ENCODE measurements at regions not wholly inside any gene's neighbourhood (a gene's known extent, or its start where the extent isn't known, plus 50 kb on each side); places are given as distances from the start of the nearest gene placed in this dataset.

DNA sequence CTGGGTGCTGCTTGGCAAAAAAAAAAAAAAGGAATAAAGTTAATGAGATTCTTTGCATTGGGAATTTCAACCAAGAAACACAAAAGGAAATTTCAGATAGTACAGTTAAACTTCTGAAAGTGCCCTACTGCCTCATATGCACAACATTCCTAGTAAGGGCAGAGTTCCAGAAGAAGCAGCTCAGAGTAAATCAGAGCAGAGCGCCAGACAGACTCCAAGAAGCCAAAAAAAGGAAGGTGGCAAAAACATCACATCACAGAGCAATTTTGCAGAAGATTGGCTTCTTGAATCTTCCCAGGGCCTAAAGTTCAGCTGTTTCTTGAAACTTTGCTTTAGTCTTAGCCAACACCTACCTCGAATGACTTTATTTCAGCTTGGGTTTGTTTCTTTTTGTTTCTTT, 544.1 kb downstream of the XPNPEP1 start:
- Histone ChIP-seq H3K79me2 (ENCODE audit: control insufficient read depth, insufficient read depth, low read length) (no peaks in the 10 kb centered on the region), H3K27ac (ENCODE audit: low read length in 2 of 2) (no peak overlapping the region), H3K27me3 (replicated peaks in 1 of 4; ENCODE audit: control extremely low read depth in 1 of 4, control insufficient read depth in 3 of 4, insufficient read depth in 4 of 4, low read length in 3 of 4) (no peaks in the 10 kb centered on the region), H3K4me1 (ENCODE audit: control insufficient read depth in 2 of 2, insufficient read depth in 2 of 2, low read length in 2 of 2) (no peaks in the 10 kb centered on the region), H3K9me3 (ENCODE audit: control extremely low read depth in 1 of 3, control insufficient read depth in 2 of 3, insufficient read depth in 1 of 3, low read length in 2 of 3) (no peaks in the 10 kb centered on the region), H4K20me1 (ENCODE audit: control insufficient read depth, insufficient read depth, low read length, poor library complexity, severe bottlenecking) (no peaks in the 10 kb centered on the region), H3K4me2 (replicated peaks; ENCODE audit: low read depth, low read length, poor library complexity, severe bottlenecking) (no peak overlapping the region), H3K4me3 (ENCODE audit: control extremely low read depth in 1 of 5, extremely low read depth in 1 of 5, insufficient read depth in 1 of 5, low read depth in 2 of 5, low read length in 4 of 5) (no peak overlapping the region), H3K9ac (ENCODE audit: low read length) (no peak overlapping the region), H2AFZ (ENCODE audit: insufficient read depth, low read depth, low read length, poor library complexity, severe bottlenecking) (no peak overlapping the region), H3K36me3 (replicated peaks in 1 of 2; ENCODE audit: control extremely low read depth in 1 of 2, control insufficient read depth in 1 of 2, extremely low read depth in 1 of 2, insufficient read depth in 2 of 2, low read length in 1 of 2) (no peaks in the 10 kb centered on the region)
- WGBS (ENCODE audit: insufficient coverage) = 93% methylated on average over 2 of the region's 2 CpGs
- ATAC-seq (ENCODE audit: low read depth) (no peak), DNase-seq (no peak)
- Mint-ChIP-seq H3K27me3 (no peaks in the 10 kb centered on the region), H3K9me3 (ENCODE audit: insufficient read depth) (no peaks in the 10 kb centered on the region), H3K4me1 (no peaks in the 10 kb centered on the region), H3K27ac (no peak overlapping the region), H3K4me3 (no peak overlapping the region)
- TF ChIP-seq EZH2 (IDR thresholded peaks at IDR 0.05; ENCODE audit: borderline replicate concordance, insufficient read depth, low read depth, low read length, poor library complexity, severe bottlenecking) = no peak
- TF ChIP-seq, protein P1, sequence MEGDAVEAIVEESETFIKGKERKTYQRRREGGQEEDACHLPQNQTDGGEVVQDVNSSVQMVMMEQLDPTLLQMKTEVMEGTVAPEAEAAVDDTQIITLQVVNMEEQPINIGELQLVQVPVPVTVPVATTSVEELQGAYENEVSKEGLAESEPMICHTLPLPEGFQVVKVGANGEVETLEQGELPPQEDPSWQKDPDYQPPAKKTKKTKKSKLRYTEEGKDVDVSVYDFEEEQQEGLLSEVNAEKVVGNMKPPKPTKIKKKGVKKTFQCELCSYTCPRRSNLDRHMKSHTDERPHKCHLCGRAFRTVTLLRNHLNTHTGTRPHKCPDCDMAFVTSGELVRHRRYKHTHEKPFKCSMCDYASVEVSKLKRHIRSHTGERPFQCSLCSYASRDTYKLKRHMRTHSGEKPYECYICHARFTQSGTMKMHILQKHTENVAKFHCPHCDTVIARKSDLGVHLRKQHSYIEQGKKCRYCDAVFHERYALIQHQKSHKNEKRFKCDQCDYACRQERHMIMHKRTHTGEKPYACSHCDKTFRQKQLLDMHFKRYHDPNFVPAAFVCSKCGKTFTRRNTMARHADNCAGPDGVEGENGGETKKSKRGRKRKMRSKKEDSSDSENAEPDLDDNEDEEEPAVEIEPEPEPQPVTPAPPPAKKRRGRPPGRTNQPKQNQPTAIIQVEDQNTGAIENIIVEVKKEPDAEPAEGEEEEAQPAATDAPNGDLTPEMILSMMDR (IDR thresholded peaks at IDR 0.05) = no peak
- CTCF ChIA-PET = no interaction called here
- POLR2A ChIA-PET = no interaction called here
- intact Hi-C loops (cut with micrococcal nuclease) = no loop called here

DNA sequence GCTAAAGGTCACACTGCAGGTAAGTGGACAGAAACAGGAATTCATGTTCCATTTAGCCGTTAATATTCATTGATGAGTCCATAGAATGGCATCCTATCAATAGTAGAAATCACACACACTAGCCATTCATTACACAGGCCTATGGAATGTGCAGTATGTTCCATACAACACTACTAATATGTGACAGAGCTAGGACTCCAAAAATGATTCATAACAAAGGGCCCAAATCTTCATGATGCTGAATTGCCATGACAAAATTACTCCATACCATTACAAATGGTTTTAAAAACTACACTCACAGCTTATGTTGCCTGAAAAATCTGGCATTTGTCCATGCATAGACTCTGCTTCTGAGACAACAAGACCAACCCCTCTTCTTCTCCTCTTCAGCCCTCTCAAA, 549.1 kb downstream of the XPNPEP1 start:
- CTCF ChIA-PET = no interaction called here
- no peak overlapping the region for H3K4me2 ChIP-seq (replicated peaks; ENCODE audit: low read depth, low read length, poor library complexity, severe bottlenecking)
- no peaks in the 10 kb centered on the region for H3K27me3 ChIP-seq (replicated peaks in 1 of 4; ENCODE audit: control extremely low read depth in 1 of 4, control insufficient read depth in 3 of 4, insufficient read depth in 4 of 4, low read length in 3 of 4)
- no peaks in the 10 kb centered on the region for H3K4me1 ChIP-seq (ENCODE audit: control insufficient read depth in 2 of 2, insufficient read depth in 2 of 2, low read length in 2 of 2)
- no peak overlapping the region for H3K27ac ChIP-seq (ENCODE audit: low read length in 2 of 2)
- TF ChIP-seq, protein P1 (IDR thresholded peaks at IDR 0.05) = no peak
- no peak for TF ChIP-seq EZH2 (IDR thresholded peaks at IDR 0.05; ENCODE audit: borderline replicate concordance, insufficient read depth, low read depth, low read length, poor library complexity, severe bottlenecking)
- WGBS (ENCODE audit: insufficient coverage) = no CpG with 5 or more reads among the region's 1 CpG
- H3K27me3 Mint-ChIP-seq = no peaks in the 10 kb centered on the region
- no peaks in the 10 kb centered on the region for H3K79me2 ChIP-seq (ENCODE audit: control insufficient read depth, insufficient read depth, low read length)
- no peaks in the 10 kb centered on the region for H3K9me3 Mint-ChIP-seq (ENCODE audit: insufficient read depth)
- H2AFZ ChIP-seq (ENCODE audit: insufficient read depth, low read depth, low read length, poor library complexity, severe bottlenecking) = no peak overlapping the region
- no peak overlapping the region for H3K9ac ChIP-seq (ENCODE audit: low read length)
- no peak overlapping the region for H3K4me3 ChIP-seq (ENCODE audit: control extremely low read depth in 1 of 5, extremely low read depth in 1 of 5, insufficient read depth in 1 of 5, low read depth in 2 of 5, low read length in 4 of 5)
- POLR2A ChIA-PET = no interaction called here
- H3K36me3 ChIP-seq (replicated peaks in 1 of 2; ENCODE audit: control extremely low read depth in 1 of 2, control insufficient read depth in 1 of 2, extremely low read depth in 1 of 2, insufficient read depth in 2 of 2, low read length in 1 of 2) = no peaks in the 10 kb centered on the region
- DNase-seq (no peak), ATAC-seq (ENCODE audit: low read depth) (no peak)
- no peaks in the 10 kb centered on the region for H3K4me1 Mint-ChIP-seq
- intact Hi-C loops (cut with micrococcal nuclease) = no loop called here
- no peak overlapping the region for H3K4me3 Mint-ChIP-seq
- no peaks in the 10 kb centered on the region for H3K9me3 ChIP-seq (ENCODE audit: control extremely low read depth in 1 of 3, control insufficient read depth in 2 of 3, insufficient read depth in 1 of 3, low read length in 2 of 3)
- H4K20me1 ChIP-seq (ENCODE audit: control insufficient read depth, insufficient read depth, low read length, poor library complexity, severe bottlenecking) = no peaks in the 10 kb centered on the region
- H3K27ac Mint-ChIP-seq = no peak overlapping the region

Data from B cell (primary cell).